ES-I3 (cell line): ENCODE measurements at regions not wholly inside any gene's neighbourhood (a gene's known extent, or its start where the extent isn't known, plus 50 kb on each side); places are given as distances from the start of the nearest gene placed in this dataset.

Experiments
- H3K36me3 ChIP-seq: 2 replicates; pipeline ENCODE4 v1.6.1; 2013; ENCODE audit warnings: mild to moderate bottlenecking, low read length, control low read depth, moderate library complexity; ENCODE audit not compliant: insufficient read depth
- H3K4me1 ChIP-seq: 2 replicates; pipeline ENCODE4 v1.6.1; 2013; ENCODE audit warnings: mild to moderate bottlenecking, control low read depth, low read length; ENCODE audit not compliant: insufficient read depth
- H3K9ac ChIP-seq: 2 replicates; pipeline ENCODE4 v1.6.1; 2013; ENCODE audit warnings: low read depth, mild to moderate bottlenecking, low read length, moderate library complexity
- H3K9me3 ChIP-seq: 2 replicates; pipeline ENCODE4 v1.6.1; 2013; ENCODE audit warnings: mild to moderate bottlenecking, low read length, moderate library complexity; ENCODE audit not compliant: control insufficient read depth, insufficient read depth

DNA sequence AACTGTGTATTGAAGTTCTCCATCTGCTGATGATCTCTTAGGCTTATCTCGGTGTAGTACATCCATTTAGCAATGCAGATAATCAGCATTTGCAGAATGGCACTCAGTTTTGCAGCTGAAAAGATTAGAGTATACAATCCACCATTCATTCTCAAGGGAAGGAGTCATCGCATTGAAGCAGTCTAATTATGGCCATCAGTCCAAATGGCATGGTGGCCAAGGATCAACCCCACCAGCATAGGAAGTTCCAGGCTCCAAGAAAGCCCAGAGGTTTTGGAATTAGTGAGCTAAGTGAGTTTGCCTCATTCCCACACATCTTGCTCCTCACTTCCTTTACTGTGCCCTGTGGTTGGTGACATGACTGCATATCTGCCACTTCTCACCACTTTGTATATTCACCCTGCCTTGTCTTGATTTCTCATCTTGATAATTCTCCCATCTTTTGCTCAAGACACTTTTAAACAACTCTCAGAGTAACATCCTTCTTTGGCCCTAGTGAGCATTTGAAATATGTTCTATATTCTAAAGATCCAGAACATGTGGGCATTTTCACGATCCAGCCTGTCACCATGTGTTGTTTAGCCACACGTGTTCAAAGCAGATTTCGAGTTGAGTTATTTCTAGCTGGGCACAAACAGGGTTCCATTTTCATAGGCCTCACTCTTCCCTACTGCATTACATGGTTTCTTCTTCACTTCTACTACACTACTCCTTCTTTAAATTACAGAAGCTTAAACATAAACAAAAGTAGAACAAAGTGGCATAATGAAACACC, 1119.8 kb downstream of the TSN start:
- Histone ChIP-seq H3K4me1 (no peaks in the 10 kb centered on the region), H3K36me3 (no peaks in the 10 kb centered on the region), H3K9me3 (no peaks in the 10 kb centered on the region), H3K9ac (no peak overlapping the region)

DNA sequence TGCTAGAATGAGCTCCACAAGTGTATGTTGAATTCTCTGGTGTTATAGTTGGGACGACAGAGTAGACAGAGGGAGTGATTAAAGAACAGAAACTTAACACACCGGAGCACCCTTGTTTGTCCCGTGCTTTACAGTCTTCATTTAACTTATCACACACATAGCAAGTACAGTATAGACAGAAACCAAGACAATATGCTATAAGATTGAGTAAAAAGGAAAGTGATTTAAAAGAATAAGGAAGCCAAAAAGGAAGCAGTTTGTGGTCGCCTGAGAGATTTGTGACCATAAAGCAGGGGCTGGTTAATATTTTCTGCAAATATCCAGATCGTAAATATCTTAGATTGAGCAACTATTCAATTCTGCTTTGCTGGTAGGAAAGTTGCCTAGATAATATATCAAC, 1128.4 kb downstream of the TSN start:
- no peak overlapping the region for H3K9ac ChIP-seq
- H3K9me3 ChIP-seq, result no peaks in the 10 kb centered on the region
- H3K36me3 ChIP-seq, result no peaks in the 10 kb centered on the region; the same call in 1 of the 2 replicates

DNA sequence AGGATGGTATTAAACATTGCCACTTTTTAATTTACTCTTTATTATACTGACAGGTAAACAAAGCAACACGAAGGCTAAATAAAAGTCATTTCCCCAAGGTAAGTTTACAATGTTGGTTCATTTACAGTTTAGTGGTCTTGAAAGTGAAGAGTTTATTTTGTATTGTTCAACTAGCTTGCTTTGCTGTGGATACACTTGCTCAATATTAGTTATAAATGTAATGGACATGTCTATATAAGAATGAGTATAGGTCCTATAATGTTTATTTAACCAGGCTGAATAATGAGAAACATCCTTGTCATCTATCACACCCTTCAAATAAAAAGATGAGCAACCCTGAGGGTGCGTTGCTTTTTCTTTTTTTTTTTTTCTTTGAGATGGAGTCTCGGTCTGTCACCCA, 1129.4 kb downstream of the TSN start:
- Histone ChIP-seq H3K4me1 (no peaks in the 10 kb centered on the region), H3K9me3 (no peaks in the 10 kb centered on the region), H3K9ac (no peak overlapping the region), H3K36me3 (no peaks in the 10 kb centered on the region; the same call in 1 of the 2 replicates)

More for the DNA sequence above, 1128.4 kb downstream of the TSN start:
- no peaks in the 10 kb centered on the region for H3K4me1 ChIP-seq

DNA sequence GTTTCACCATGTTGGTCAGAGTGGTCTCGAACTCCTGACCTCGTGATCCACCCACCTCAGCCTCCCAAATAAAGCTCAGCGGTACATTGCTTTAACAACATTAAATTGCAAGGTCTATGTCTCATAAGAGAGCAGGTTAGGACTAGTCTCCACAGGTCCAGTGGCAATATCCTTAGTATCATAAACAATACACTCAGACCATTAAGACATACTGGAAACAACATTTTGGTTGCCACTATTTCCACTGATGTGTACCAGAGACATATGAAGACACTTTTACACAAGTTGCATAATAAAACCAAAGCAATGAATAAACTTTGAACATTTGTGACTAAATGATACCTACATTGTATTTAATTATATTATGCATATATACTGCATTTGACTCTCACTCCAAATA, 1130.0 kb downstream of the TSN start:
- no peaks in the 10 kb centered on the region; the same call in 1 of the 2 replicates for H3K36me3 ChIP-seq
- H3K4me1 ChIP-seq, result no peaks in the 10 kb centered on the region
- H3K9ac ChIP-seq, result no peak overlapping the region
- no peaks in the 10 kb centered on the region for H3K9me3 ChIP-seq

DNA sequence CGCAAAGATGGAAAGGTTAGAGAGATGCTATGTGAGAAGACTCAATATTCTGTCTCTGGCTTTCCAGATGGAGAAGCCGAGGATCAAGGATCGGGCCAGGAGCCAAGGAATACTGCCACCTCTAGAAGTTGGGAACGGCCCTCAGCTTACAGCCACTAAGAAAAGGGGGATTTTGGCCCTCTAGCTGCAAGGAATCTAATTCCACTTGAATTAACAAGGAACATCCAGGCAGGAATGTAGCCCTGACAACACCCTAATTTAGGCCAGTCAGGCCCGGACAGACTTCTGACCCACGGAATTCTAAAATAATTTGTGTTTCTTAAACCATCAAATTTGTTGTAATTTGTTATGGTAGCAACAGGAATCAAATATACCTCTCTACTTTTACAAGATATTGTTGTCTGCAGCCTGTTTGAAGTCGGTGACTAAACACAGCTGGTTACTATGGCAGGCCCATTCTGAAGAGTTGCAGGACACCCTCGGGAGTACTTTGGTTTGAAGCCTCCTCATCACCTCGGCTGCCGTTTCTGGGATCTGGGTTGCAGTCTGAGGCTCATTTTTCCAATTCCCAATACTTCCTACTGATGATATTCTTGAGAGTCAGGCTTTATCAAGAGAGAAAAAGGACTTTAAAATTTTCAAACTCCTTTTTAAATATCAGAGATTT, 1131.2 kb downstream of the TSN start:
- Histone ChIP-seq H3K4me1 (no peaks in the 10 kb centered on the region), H3K36me3 (no peaks in the 10 kb centered on the region; the same call in 1 of the 2 replicates), H3K9me3 (no peaks in the 10 kb centered on the region), H3K9ac (no peak overlapping the region)

DNA sequence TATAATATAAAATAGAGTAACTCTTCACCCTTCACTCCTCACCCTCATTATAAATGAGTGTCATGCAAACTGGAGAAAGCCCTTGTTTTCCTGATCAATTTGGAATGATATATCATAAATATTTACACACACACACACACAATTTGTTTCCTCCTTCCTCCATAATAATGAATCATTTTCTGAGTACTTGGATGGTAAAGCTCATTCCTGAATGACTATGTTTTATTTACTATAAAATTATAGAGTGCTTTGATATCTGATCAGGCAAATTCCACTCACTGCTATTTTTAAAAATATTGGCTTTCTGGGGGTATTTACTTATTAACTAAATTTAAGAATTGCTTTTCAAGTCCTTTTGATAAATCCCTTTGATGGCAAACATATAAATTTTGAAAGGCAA, 1125.5 kb upstream of the CNTNAP5 start:
- H3K4me1 ChIP-seq, result no peaks in the 10 kb centered on the region
- H3K9me3 ChIP-seq, result no peaks in the 10 kb centered on the region; the same call in 1 of the 2 replicates
- H3K36me3 ChIP-seq, result no peaks in the 10 kb centered on the region

DNA sequence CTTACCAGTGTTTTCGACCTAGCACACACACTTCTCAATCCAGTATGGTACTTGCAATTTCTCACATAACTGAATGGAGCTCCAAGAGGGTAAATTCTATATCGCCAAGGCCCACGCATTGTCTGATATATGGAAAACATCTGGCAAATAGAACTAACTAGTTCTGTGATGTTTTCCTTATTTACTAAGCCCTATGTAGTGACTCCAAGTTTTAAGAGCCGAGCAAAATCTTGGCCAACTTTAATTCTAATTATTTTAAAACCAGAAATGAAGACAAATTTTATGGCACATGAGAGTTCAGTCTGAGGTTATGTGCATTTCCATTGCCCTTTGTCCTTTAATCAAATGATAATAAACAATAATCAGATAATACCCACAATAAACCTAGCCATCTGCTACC, 1119.7 kb upstream of the CNTNAP5 start:
- no peaks in the 10 kb centered on the region for H3K36me3 ChIP-seq
- H3K4me1 ChIP-seq, result no peaks in the 10 kb centered on the region

More for the DNA sequence above, 1125.5 kb upstream of the CNTNAP5 start:
- no peak overlapping the region for H3K9ac ChIP-seq

DNA sequence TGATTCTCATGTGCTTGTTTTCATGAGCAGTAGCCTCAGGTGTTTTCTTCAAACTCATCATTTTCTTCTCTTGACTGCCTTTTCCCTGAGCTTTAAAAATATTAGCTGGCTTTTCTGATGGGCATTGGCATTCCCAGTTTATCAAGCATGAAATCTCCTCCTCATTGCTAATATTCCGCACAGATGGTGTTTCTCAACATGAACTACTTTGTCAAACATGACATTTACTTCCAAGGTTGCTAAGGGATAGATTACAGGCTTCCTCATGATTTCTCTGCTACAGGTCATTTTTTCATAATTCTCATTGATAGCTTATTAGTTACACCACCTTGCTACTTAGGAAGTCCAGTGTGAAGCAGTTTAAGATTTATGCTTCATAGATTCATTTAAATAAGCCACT, 1116.9 kb upstream of the CNTNAP5 start:
- Histone ChIP-seq H3K9ac (no peak overlapping the region), H3K9me3 (no peaks in the 10 kb centered on the region), H3K4me1 (no peaks in the 10 kb centered on the region), H3K36me3 (no peaks in the 10 kb centered on the region)

More for the DNA sequence above, 1119.7 kb upstream of the CNTNAP5 start:
- Histone ChIP-seq H3K9me3 (no peaks in the 10 kb centered on the region), H3K9ac (no peak overlapping the region)

DNA sequence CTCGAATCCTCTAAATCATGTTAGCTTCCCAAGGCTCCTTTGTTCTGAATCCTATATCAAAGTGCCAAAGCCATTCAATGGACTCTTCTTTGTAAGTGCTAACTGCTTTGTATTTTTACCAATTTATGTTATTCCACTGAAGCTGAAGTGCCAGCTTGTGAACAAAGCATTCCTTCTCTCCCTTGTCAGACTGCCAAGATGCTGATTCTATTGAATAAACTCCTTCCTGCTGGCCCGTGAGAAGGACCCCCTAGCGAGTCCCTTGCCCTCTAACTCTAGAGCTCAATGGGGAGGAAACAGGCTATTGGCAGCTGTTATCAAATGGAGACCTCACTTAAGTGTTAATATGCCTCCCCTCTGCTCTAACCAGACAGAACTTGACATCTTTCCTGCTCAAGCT, 1097.9 kb upstream of the CNTNAP5 start:
- Histone ChIP-seq H3K4me1 (peaks cover 4% of the 10 kb centered on the region; the same call in 1 of the 2 replicates), H3K9me3 (peaks cover 14% of the 10 kb centered on the region), H3K9ac (no peak overlapping the region), H3K36me3 (no peaks in the 10 kb centered on the region)

DNA sequence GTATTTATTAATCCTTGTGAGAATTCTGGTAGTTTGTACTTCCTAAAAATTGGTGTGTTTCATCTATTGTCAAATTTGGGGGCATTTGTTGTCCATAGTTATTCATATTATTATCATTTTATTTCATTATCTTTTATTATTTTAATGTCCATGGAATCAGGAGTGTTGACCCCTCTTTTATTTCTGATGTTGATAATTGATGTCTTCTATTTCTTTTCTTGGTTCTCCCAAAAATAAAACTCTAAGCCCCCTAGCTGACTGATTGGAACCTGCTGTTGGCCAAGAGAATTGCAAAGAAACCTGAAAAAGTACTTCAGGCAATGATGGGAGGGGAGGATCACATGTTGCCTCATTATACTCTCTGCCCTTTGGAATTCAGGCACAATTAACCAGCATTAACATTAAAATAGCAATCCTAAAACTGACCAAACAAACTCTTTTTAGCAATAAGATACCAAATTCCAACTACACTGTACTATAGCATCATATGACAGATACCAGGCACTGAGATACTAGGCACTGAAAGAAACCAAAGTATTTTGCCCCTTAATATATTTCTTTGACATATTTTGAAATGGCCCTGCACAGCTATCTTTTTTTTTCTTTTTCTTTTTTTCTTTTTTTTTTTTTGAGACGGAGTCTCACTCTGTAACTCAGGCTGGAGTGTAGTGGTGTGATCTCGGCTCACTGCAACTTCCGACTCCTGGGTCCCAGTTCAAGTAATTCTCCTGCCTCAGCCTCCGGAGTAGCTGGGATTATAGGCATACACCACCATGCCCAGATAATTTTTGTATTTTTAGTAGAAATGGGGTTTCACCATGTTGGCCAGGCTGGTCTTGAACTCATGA, 1097.2 kb upstream of the CNTNAP5 start:
- no peaks in the 10 kb centered on the region for H3K36me3 ChIP-seq
- no peak overlapping the region for H3K9ac ChIP-seq
- H3K4me1 ChIP-seq, result peaks cover 4% of the 10 kb centered on the region; the same call in 1 of the 2 replicates
- H3K9me3 ChIP-seq, result peaks cover 14% of the 10 kb centered on the region

DNA sequence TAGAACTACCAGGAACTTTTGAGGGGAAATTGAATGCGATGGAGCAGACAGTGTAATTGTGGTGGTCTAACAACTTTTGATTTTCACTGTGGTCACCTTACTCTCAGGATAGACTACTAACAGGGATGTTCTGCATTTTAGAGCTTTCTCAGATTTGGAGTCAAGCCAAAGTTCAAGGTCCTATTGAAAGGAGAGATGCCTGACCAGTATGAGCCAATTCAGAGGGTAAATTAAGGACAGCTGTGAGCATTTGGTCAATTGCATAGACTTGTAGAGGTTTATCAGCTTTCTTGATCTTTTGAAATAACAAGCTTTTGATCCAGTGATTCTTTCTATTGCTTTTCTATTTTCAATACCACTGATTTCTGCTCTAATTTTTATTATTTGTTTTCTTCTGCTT, 1095.7 kb upstream of the CNTNAP5 start:
- Histone ChIP-seq H3K36me3 (no peaks in the 10 kb centered on the region), H3K9ac (no peak overlapping the region), H3K4me1 (peaks cover 4% of the 10 kb centered on the region; the same call in 1 of the 2 replicates), H3K9me3 (peaks cover 14% of the 10 kb centered on the region)

DNA sequence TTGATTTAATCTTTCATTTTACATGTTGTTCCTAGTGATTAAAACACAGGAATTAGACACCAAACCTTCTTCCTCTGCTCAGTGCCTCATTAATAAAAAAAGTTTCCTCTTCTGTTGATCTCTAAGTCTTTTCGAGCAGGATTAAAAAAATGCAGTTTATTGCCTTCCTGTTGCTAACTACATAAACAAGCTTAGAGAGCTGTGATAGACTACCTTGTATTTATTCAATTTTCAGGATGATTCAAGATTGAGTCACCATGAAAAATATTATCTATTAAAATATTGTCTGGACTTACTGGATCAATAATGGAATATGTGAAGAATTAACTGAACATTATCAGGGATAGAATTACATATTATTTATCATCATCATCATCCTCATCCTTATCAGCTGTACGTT, 1089.6 kb upstream of the CNTNAP5 start:
- H3K9ac ChIP-seq, result no peak overlapping the region
- no peaks in the 10 kb centered on the region for H3K36me3 ChIP-seq
- peaks cover under 1% of the 10 kb centered on the region; the same call in 1 of the 2 replicates for H3K9me3 ChIP-seq
- no peaks in the 10 kb centered on the region; the same call in 1 of the 2 replicates for H3K4me1 ChIP-seq

DNA sequence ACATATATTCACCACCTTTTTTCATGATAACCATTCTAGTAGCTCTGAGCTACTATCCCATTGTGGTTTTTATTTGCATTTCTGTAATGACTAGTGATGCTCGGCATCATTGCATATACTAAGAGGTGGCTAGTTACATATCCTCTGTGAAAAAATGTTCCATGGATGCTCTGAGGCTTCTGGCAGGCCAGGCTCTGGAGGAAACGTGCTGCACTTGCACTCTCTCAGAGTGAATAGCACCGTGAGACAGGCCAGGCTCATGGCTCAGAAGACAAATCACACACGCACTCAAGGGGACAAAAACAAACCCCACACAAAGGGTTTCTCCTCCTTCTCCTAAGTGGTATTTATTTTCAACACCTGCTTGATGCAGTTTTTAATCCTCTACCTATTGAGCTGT, 1085.3 kb upstream of the CNTNAP5 start:
- no peaks in the 10 kb centered on the region for H3K9me3 ChIP-seq
- H3K9ac ChIP-seq, result no peak overlapping the region
- H3K4me1 ChIP-seq, result no peaks in the 10 kb centered on the region
- no peaks in the 10 kb centered on the region for H3K36me3 ChIP-seq

DNA sequence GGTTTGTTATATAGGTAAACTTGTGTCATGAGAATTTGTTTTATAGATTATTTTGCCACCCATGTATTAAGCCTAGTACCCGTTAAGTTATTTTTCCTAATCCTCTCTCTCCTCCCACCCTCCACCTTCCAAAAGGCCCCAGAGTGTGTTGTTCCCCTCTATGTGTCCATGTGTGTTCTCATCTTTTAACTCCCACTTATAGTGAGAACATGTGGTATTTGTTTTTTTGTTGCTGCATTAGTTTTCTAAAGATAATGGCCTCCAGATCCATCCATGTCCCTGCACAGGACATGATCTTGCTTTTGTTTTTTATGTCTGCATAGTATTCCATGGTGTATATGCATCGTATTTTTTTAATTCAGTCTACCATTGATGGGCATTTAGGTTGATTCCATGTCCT, 1075.6 kb upstream of the CNTNAP5 start:
- no peaks in the 10 kb centered on the region for H3K4me1 ChIP-seq
- no peak overlapping the region for H3K9ac ChIP-seq
- no peaks in the 10 kb centered on the region for H3K9me3 ChIP-seq
- H3K36me3 ChIP-seq, result no peaks in the 10 kb centered on the region
